WTC11 (cell line): ENCODE measurements at regions not wholly inside any gene's neighbourhood (a gene's known extent, or its start where the extent isn't known, plus 50 kb on each side); places are given as distances from the start of the nearest gene placed in this dataset.

Experiments used
- ATAC-seq: fragments of 200-7000 bp; cut with Tn5 transposase; 2 replicates; pipeline ENCODE4 v1.10.0; 2021; ENCODE audit warnings: mild to moderate bottlenecking, moderate library complexity
- CTCF ChIA-PET: fragments of 300-600 bp; sonication (Branson Sonifier 250); formaldehyde crosslinking; loops from one replicate; lab custom pipeline; 2021; ENCODE audit warnings: antibody characterized with exemption; lab: Charles Lee
- POLR2A ChIA-PET: fragments of 350-600 bp; sonication (Branson Sonifier 250); formaldehyde crosslinking; loops from one replicate; lab custom pipeline; 2021; ENCODE audit warnings: antibody characterized with exemption; lab: Charles Lee
- DNase-seq: peaks from one replicate; pipeline ENCODE4 v3.0.0; 2021; ENCODE audit warnings: low spot score
- H3K27ac Mint-ChIP-seq: 2 replicates; pipeline ENCODE4 v1.8.0; 2021; ENCODE audit warnings: mixed read lengths
- H3K27me3 Mint-ChIP-seq: 2 replicates; pipeline ENCODE4 v1.8.0; 2021; ENCODE audit warnings: low read depth, mild to moderate bottlenecking, moderate library complexity, mixed read lengths
- H3K36me3 Mint-ChIP-seq: 2 replicates; pipeline ENCODE4 v1.8.0; 2021; ENCODE audit warnings: mixed read lengths
- H3K4me1 Mint-ChIP-seq: 2 replicates; pipeline ENCODE4 v1.8.0; 2022; ENCODE audit warnings: mixed read lengths
- H3K4me3 Mint-ChIP-seq: 2 replicates; pipeline ENCODE4 v1.8.0; 2021; ENCODE audit warnings: mild to moderate bottlenecking, moderate library complexity, mixed read lengths
- H3K9me3 Mint-ChIP-seq: 2 replicates; pipeline ENCODE4 v1.8.0; 2021; ENCODE audit warnings: mixed read lengths
- ATF1 ChIP-seq: sonication (generic); formaldehyde crosslinking; IDR thresholded peaks from 2 replicates; pipeline ENCODE4 v1.8.1; 2023; ENCODE audit warnings: mild to moderate bottlenecking, moderate library complexity, missing genetic modification reagents
- CREM ChIP-seq: sonication (generic); formaldehyde crosslinking; IDR thresholded peaks from 2 replicates; pipeline ENCODE4 v1.8.1; 2022; ENCODE audit warnings: mild to moderate bottlenecking, missing genetic modification reagents, moderate library complexity
- E2F1 ChIP-seq: sonication (generic); formaldehyde crosslinking; IDR thresholded peaks from 2 replicates; pipeline ENCODE4 v1.8.0; 2022; ENCODE audit warnings: mild to moderate bottlenecking, missing genetic modification reagents
- ELF4 ChIP-seq: sonication (generic); formaldehyde crosslinking; IDR thresholded peaks from 2 replicates; pipeline ENCODE4 v1.8.1; 2022; ENCODE audit warnings: low read depth, mild to moderate bottlenecking, moderate library complexity, missing genetic modification reagents
- ERG ChIP-seq: fragments of 250-450 bp; sonication (Bioruptor Pico); IDR thresholded peaks from 2 replicates; pipeline ENCODE4 v1.8.0; 2021; ENCODE audit warnings: mild to moderate bottlenecking
- FOXP1 ChIP-seq: sonication (generic); formaldehyde crosslinking; IDR thresholded peaks from 2 replicates; pipeline ENCODE4 v1.8.0; 2022; ENCODE audit warnings: missing genetic modification reagents, mild to moderate bottlenecking, moderate library complexity, borderline replicate concordance
- HMGA2 ChIP-seq: fragments of 250-450 bp; sonication (Bioruptor Pico); IDR thresholded peaks from 2 replicates; pipeline ENCODE4 v1.4.0; 2021; ENCODE audit warnings: mild to moderate bottlenecking, moderate library complexity
- IRF2 ChIP-seq: sonication (generic); formaldehyde crosslinking; IDR thresholded peaks from 2 replicates; pipeline ENCODE4 v1.8.0; 2022; ENCODE audit warnings: low read depth, missing genetic modification reagents, borderline replicate concordance
- KAT7 ChIP-seq: sonication (generic); formaldehyde crosslinking; IDR thresholded peaks from 2 replicates; pipeline ENCODE4 v1.8.1; 2023; ENCODE audit warnings: missing genetic modification reagents, mild to moderate bottlenecking, borderline replicate concordance
- MAX ChIP-seq: sonication (generic); formaldehyde crosslinking; IDR thresholded peaks from 2 replicates; pipeline ENCODE4 v1.8.0; 2022; ENCODE audit warnings: mild to moderate bottlenecking, missing genetic modification reagents
- PRRX2 ChIP-seq: fragments of 250-450 bp; sonication (Bioruptor Pico); IDR thresholded peaks from 2 replicates; pipeline ENCODE4 v1.8.0; 2021; ENCODE audit warnings: mild to moderate bottlenecking
- SMAD3 ChIP-seq: sonication (generic); formaldehyde crosslinking; IDR thresholded peaks from 2 replicates; pipeline ENCODE4 v1.8.0; 2022; ENCODE audit warnings: missing genetic modification reagents, mild to moderate bottlenecking, borderline replicate concordance
- TEAD4 ChIP-seq: sonication (generic); formaldehyde crosslinking; IDR thresholded peaks from 2 replicates; pipeline ENCODE4 v1.8.0; 2022; ENCODE audit warnings: mild to moderate bottlenecking, missing genetic modification reagents
- USF1 ChIP-seq: sonication (generic); formaldehyde crosslinking; IDR thresholded peaks from 2 replicates; pipeline ENCODE4 v1.8.0; 2022; ENCODE audit warnings: mild to moderate bottlenecking, missing genetic modification reagents
- ZNF671 ChIP-seq: fragments of 250-450 bp; sonication (Bioruptor Pico); IDR thresholded peaks from 2 replicates; pipeline ENCODE4 v1.8.0; 2021; ENCODE audit warnings: mild to moderate bottlenecking
- ZSCAN18 ChIP-seq: fragments of 250-450 bp; sonication (Bioruptor Pico); IDR thresholded peaks from 2 replicates; pipeline ENCODE4 v2.1.2; 2022; ENCODE audit warnings: mild to moderate bottlenecking, moderate library complexity
- TF ChIP-seq, protein P1 (sequence below): fragments of 200-600 bp; IDR thresholded peaks from 2 replicates; pipeline ENCODE4 v1.8.0; 2022; ENCODE audit warnings: antibody characterized with exemption
- TF ChIP-seq, protein P2 (sequence below): sonication (generic); formaldehyde crosslinking; IDR thresholded peaks from 2 replicates; pipeline ENCODE4 v1.8.1; 2023; ENCODE audit warnings: mild to moderate bottlenecking, missing genetic modification reagents, borderline replicate concordance

DNA sequence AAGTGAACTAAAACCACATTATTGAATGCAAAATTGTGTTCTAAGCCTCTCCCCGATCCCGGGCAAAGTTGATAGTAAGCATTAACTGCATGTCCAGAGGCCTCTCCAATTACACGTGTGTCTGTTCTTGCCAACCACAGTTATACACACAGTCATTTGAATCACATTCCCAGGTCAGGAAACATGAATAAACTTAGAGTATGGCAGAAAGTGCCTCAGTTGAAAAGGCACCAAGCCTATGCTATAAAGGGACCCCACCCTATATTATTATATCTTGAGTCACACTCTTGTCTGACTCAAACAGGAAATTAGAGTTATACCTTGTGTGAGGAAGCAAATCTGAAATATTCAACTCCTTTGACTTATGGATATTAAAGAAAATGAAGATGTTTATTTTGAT, 128.3 kb upstream of the STXBP6 start (continued):
- TF ChIP-seq PRRX2 (CRISPR knock-in tag) = no peak

GRCh38 chr14:25150934-25151790, 101.2 kb upstream of the STXBP6 start:
- POLR2A ChIA-PET = no interaction called here
- Mint-ChIP-seq H3K4me1 (peaks cover 8% of the 10 kb centered on the region), H3K27ac (peak overlapping the region; percentile 53; the same call in 1 of the 2 replicates), H3K9me3 (no peaks in the 10 kb centered on the region)
- TF ChIP-seq SMAD3 (CRISPR knock-in tag) = no peak
- TF ChIP-seq, protein P1, sequence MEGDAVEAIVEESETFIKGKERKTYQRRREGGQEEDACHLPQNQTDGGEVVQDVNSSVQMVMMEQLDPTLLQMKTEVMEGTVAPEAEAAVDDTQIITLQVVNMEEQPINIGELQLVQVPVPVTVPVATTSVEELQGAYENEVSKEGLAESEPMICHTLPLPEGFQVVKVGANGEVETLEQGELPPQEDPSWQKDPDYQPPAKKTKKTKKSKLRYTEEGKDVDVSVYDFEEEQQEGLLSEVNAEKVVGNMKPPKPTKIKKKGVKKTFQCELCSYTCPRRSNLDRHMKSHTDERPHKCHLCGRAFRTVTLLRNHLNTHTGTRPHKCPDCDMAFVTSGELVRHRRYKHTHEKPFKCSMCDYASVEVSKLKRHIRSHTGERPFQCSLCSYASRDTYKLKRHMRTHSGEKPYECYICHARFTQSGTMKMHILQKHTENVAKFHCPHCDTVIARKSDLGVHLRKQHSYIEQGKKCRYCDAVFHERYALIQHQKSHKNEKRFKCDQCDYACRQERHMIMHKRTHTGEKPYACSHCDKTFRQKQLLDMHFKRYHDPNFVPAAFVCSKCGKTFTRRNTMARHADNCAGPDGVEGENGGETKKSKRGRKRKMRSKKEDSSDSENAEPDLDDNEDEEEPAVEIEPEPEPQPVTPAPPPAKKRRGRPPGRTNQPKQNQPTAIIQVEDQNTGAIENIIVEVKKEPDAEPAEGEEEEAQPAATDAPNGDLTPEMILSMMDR = peak; percentile 40; the same call in 1 of the 2 replicates
- TF ChIP-seq, all 79 proteins: peak for 1
- H3K36me3 Mint-ChIP-seq = no peaks in the 10 kb centered on the region
- H3K4me3 Mint-ChIP-seq = no peak overlapping the region
- peaks cover 2% of the 10 kb centered on the region; the same call in 1 of the 2 replicates for H3K27me3 Mint-ChIP-seq
- CTCF ChIA-PET = interaction anchor here (0.5 to 2.1 kb wide), 8 partner anchors 13 to 390 kb away, joined by 3 to 8 read pairs (median 4); partner anchors contain the start of gene STXBP6
- ATAC-seq (no peak), DNase-seq (no peak)

DNA sequence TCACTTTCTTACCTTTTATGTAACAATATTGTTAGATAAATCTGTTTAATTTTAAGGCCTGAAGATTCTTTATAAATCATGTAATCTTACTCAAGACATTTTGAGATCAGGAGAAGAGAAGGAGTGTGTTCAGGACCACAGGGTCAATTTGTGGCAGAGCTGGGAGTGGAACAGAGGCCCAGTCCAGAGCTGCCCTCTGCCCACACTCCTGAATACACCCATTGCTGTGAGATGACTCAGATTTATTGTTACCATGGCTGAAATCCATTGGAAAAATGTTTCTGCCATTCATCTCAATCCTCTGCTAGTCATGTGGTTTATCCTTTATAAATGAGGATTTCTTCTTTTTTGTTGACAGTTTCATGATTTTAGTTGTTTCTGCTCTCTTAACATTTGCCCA, 100.5 kb upstream of the STXBP6 start:
- Mint-ChIP-seq H3K9me3 (no peaks in the 10 kb centered on the region), H3K4me1 (peaks cover 8% of the 10 kb centered on the region), H3K27me3 (peaks cover 2% of the 10 kb centered on the region; the same call in 1 of the 2 replicates), H3K4me3 (no peak overlapping the region), H3K36me3 (no peaks in the 10 kb centered on the region), H3K27ac (no peak overlapping the region)
- no peak for TF ChIP-seq KAT7 (CRISPR knock-in tag)
- TF ChIP-seq, protein P2, sequence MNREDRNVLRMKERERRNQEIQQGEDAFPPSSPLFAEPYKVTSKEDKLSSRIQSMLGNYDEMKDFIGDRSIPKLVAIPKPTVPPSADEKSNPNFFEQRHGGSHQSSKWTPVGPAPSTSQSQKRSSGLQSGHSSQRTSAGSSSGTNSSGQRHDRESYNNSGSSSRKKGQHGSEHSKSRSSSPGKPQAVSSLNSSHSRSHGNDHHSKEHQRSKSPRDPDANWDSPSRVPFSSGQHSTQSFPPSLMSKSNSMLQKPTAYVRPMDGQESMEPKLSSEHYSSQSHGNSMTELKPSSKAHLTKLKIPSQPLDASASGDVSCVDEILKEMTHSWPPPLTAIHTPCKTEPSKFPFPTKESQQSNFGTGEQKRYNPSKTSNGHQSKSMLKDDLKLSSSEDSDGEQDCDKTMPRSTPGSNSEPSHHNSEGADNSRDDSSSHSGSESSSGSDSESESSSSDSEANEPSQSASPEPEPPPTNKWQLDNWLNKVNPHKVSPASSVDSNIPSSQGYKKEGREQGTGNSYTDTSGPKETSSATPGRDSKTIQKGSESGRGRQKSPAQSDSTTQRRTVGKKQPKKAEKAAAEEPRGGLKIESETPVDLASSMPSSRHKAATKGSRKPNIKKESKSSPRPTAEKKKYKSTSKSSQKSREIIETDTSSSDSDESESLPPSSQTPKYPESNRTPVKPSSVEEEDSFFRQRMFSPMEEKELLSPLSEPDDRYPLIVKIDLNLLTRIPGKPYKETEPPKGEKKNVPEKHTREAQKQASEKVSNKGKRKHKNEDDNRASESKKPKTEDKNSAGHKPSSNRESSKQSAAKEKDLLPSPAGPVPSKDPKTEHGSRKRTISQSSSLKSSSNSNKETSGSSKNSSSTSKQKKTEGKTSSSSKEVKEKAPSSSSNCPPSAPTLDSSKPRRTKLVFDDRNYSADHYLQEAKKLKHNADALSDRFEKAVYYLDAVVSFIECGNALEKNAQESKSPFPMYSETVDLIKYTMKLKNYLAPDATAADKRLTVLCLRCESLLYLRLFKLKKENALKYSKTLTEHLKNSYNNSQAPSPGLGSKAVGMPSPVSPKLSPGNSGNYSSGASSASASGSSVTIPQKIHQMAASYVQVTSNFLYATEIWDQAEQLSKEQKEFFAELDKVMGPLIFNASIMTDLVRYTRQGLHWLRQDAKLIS (CRISPR knock-in tag) = no peak
- DNase-seq = no peak
- ChIA-PET CTCF (no interaction called here), POLR2A (no interaction called here)
- ATAC-seq = no peak

DNA sequence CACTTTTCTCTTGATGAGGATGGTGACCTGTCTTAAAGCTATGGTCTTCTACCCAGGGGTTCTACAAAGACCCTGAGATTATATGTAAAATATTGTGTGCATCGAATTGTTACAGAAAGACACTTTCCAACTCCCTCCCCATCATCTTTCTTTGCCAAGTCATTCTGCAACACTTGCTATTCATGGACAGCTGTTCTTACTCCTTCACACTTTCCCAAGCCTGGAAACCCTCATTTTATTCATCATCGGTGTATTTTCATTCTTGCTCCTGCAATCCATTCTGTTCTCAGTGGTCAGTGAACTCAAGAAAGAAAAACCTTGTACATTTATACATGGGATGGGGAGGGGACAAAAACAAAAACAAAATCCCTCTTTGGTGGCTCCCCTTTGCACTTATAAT, 90.5 kb upstream of the STXBP6 start:
- POLR2A ChIA-PET = no interaction called here
- Mint-ChIP-seq H3K4me1 (no peaks in the 10 kb centered on the region), H3K9me3 (peaks cover 19% of the 10 kb centered on the region), H3K27ac (no peak overlapping the region), H3K36me3 (peaks cover 3% of the 10 kb centered on the region; the same call in 1 of the 2 replicates), H3K27me3 (peaks cover 4% of the 10 kb centered on the region; the same call in 1 of the 2 replicates), H3K4me3 (no peak overlapping the region)
- DNase-seq (no peak), ATAC-seq (no peak)
- CTCF ChIA-PET = no interaction called here
- no peak for TF ChIP-seq IRF2 (CRISPR knock-in tag)
- no peak for TF ChIP-seq CREM (CRISPR knock-in tag)
- no peak for TF ChIP-seq ZNF671 (CRISPR knock-in tag)
- TF ChIP-seq ZSCAN18 = no peak
- no peak for TF ChIP-seq TEAD4 (CRISPR knock-in tag)
- no peak for TF ChIP-seq E2F1 (CRISPR knock-in tag)
- no peak for TF ChIP-seq ERG
- no peak for TF ChIP-seq HMGA2 (CRISPR knock-in tag)
- no peak for TF ChIP-seq FOXP1 (CRISPR knock-in tag)
- no peak for TF ChIP-seq ATF1 (CRISPR knock-in tag)
- TF ChIP-seq USF1 = no peak
- TF ChIP-seq MAX (CRISPR knock-in tag) = no peak
- TF ChIP-seq ELF4 = no peak
